Immature natural killer cell (primary cell): ENCODE measurements at regions not wholly inside any gene's neighbourhood (a gene's known extent, or its start where the extent isn't known, plus 50 kb on each side); places are given as distances from the start of the nearest gene placed in this dataset.

Source experiments
- DNase-seq, 3 donors: peaks; one replicate each; pipeline ENCODE4 v3.0.0; 2022; ENCODE audit warnings: mixed read lengths in 1 of 3
- H3K27ac Mint-ChIP-seq, 6 donors: one replicate each; pipeline ENCODE4 v1.8.0; 2020; ENCODE audit warnings: mixed read lengths in 6 of 6, mild to moderate bottlenecking in 5 of 6, inconsistent platforms in 4 of 6, moderate library complexity in 3 of 6
- H3K27me3 Mint-ChIP-seq, 3 donors: one replicate each; pipeline ENCODE4 v1.8.0; 2020 to 2021; ENCODE audit warnings: low read depth in 3 of 3, mild to moderate bottlenecking in 3 of 3, mixed read lengths in 3 of 3, moderate library complexity in 3 of 3, inconsistent platforms in 1 of 3
- H3K36me3 Mint-ChIP-seq, 3 donors: one replicate each; pipeline ENCODE4 v1.8.0; 2020; ENCODE audit warnings: mixed read lengths in 3 of 3, inconsistent platforms in 2 of 3, mild to moderate bottlenecking in 2 of 3
- H3K4me1 Mint-ChIP-seq, 2 donors: one replicate each; pipeline ENCODE4 v1.8.0; 2020; ENCODE audit warnings: inconsistent platforms in 2 of 2, mild to moderate bottlenecking in 2 of 2, mixed read lengths in 2 of 2, moderate library complexity in 1 of 2
- H3K4me3 Mint-ChIP-seq, 5 donors: one replicate each; pipeline ENCODE4 v1.8.0; 2020; ENCODE audit warnings: mild to moderate bottlenecking in 5 of 5, mixed read lengths in 5 of 5, inconsistent platforms in 3 of 5, moderate library complexity in 3 of 5
- H3K9me3 Mint-ChIP-seq, 6 donors: one replicate each; pipeline ENCODE4 v1.8.0; 2020; ENCODE audit warnings: mild to moderate bottlenecking in 6 of 6, mixed read lengths in 6 of 6, inconsistent platforms in 4 of 6, moderate library complexity in 3 of 6

DNA sequence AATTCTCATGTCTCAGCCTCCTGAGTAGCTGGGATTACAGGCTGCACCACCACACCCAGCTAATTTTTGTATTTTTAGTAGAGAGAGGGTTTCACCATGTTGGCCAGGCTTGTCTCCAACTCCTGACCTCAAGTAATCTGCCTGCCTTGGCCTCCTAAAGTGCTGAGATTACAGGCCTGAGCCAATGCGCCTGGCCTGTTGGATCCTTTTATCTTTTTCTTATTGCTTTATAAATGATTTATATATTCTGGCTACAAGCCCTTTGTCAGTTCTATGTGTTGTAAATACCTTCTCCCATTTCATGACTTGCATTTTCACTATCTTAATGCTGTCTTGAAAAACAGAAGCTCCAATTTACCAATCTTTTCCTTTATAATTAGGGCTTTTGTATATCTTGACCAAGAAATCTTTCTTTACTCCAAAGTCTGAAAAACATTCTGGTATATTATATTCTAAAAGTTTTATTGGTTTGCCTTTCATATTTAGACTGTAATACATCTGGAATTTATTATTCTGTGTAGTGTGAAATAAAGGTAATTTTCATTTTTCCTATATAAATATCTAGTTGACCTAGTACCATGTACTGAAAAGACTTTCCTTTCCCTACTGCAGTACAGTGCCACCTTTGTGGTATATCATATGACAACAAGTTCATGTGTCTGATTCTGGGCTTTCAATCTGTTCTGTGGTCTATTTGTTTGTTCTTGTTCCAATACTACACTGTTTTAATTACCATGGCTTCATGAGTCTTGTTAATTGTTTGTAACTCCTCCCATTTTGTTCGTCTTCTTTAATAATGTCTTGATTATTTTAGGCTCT is 52.9 kb upstream of the RNU6-1 start:
- Mint-ChIP-seq H3K27me3 (peaks cover 3 to 7% (median 6%) of the 10 kb centered on the region in 3 donors), H3K27ac (no peak overlapping the region), H3K9me3 (peaks cover 0 to 4% (median 0%) of the 10 kb centered on the region in 6 donors), H3K4me3 (no peak overlapping the region), H3K4me1 (no peaks in the 10 kb centered on the region), H3K36me3 (peaks cover 0 to 7% (median 0%) of the 10 kb centered on the region in 3 donors)
- DNase-seq, result no peak

DNA sequence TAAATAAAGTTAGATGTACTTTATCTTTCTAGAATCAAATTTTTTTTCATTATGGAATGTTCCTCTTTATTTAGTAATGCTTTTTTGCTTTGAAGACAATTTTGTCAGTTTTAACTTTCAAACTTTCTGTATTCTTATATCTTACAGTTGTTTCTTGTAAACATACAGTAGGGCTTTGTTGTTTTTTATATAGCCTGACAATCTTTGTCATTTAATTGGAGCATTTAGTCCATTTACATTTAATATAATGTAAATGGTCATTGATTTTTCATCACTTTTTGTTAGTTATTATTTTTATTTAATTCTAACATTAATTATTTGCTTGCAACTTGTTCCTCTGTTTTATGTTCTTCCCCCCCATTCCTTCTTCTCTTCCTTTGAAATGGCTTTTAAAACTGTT is 55.4 kb upstream of the RNU6-1 start:
- no peaks in the 10 kb centered on the region for H3K4me1 Mint-ChIP-seq
- peaks cover under 1 to 3% (median 2%) of the 10 kb centered on the region in 3 donors for H3K27me3 Mint-ChIP-seq
- no peak for DNase-seq
- no peak overlapping the region for H3K27ac Mint-ChIP-seq
- peaks cover 0 to 3% (median 0%) of the 10 kb centered on the region in 6 donors for H3K9me3 Mint-ChIP-seq
- no peak overlapping the region for H3K4me3 Mint-ChIP-seq
- peaks cover 0 to 3% (median 0%) of the 10 kb centered on the region in 3 donors for H3K36me3 Mint-ChIP-seq

DNA sequence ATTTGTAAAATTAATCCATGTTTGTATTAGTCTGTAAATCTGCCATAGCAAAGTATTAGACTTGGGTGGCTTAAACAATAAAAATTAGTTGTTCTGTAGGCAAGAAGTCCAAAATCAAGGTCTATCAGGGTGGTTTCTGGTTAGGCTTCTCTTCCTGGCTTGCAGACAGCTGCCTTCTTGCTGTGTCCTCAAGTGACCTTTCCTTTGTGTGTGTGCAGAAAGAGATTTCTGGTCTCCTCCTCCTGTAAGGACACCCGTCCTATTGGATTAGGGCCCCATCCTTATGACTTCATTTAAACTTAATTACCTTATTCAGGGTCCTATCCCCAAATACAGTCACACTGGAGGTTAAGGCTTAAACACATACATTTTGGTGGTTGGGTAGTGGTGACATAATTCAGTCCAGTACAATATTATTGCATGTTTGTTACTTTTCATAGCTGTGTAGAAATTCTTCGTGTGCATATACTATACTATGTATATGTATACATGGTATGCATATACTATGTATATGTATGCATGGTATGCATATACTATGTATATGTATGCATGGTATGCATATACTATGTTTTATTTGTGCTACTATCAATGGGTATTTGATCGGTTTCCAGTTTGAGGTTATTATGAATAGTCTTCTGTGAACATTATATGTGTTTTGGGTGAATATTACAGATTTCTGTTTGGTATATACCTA is 57.9 kb upstream of the RNU6-1 start:
- DNase-seq, result no peak
- peaks cover 0 to 3% (median 0%) of the 10 kb centered on the region in 6 donors for H3K9me3 Mint-ChIP-seq
- H3K4me1 Mint-ChIP-seq, result no peaks in the 10 kb centered on the region
- H3K36me3 Mint-ChIP-seq, result peaks cover 0 to 3% (median 0%) of the 10 kb centered on the region in 3 donors
- H3K27ac Mint-ChIP-seq, result no peak overlapping the region
- H3K4me3 Mint-ChIP-seq, result no peak overlapping the region
- H3K27me3 Mint-ChIP-seq, result peaks cover 0 to 2% (median 0%) of the 10 kb centered on the region in 3 donors

DNA sequence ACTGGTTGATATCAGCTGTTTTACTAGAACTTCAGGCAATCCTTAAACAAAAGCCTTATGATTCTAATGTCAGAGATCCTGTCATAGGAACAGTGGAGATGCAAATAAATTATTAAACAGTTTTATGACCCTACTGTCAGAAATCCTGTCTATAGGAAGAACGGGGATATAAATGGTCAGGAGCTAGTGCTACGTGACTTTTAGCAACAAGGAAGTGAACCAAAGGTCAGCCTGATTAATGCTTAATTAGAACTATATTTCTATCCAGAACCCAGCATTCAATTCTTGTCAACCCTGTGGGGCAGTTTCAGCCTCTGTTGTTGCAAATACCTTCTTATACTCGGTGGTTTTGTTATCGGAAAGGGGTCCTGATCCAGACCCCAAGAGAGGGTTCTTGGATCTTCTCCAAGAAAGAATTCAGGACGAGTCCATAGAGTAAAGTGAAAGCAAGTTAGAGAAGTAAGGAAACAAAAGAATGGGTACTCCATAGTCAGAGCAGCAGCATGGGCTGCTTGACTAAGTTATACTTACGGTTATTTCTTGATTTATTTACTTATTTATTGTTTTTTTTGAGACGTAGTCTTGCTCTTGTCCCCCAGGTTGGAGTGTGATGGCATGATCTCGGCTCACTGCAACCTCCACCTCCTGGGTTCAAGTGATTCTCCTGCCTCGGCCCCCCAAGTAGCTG is 59.9 kb upstream of the RNU6-1 start:
- Mint-ChIP-seq H3K36me3 (peaks cover 0 to 3% (median 0%) of the 10 kb centered on the region in 3 donors), H3K27ac (no peak overlapping the region), H3K4me3 (no peak overlapping the region), H3K9me3 (peaks cover 0 to 3% (median 0%) of the 10 kb centered on the region in 6 donors), H3K27me3 (peaks cover 1 to 4% (median 2%) of the 10 kb centered on the region in 3 donors), H3K4me1 (no peaks in the 10 kb centered on the region)
- DNase-seq, result no peak

DNA sequence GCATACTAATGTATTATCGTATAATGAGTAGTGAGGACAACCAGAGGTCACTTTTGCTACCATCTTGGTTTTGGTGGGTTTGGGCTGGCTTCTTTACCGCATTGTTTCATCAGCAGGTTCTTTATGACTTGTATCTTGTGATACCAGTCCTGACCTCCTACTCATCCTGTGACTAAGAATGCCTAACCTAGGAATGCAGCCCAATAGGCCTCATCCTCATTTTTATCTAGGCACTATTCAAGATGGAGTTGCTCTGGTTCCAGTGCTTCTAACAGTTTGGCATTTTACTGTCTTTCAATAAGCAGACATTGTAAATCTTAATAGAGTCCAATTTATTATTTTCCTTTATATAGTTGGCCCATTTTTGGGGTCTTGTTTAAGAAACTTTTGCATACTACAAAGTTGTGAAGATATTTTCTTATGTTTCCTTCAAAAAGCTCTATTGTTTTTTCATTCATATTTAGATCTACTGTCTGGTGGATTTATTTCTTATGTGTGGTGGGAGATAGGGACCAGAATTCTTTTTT is 60.8 kb upstream of the RNU6-1 start:
- Mint-ChIP-seq H3K27me3 (peaks cover 1 to 4% (median 2%) of the 10 kb centered on the region in 3 donors), H3K4me3 (no peak overlapping the region), H3K36me3 (peaks cover 0 to 3% (median 0%) of the 10 kb centered on the region in 3 donors), H3K27ac (no peak overlapping the region), H3K4me1 (no peaks in the 10 kb centered on the region), H3K9me3 (peaks cover 0 to 1% (median 0%) of the 10 kb centered on the region in 6 donors)
- no peak for DNase-seq

DNA sequence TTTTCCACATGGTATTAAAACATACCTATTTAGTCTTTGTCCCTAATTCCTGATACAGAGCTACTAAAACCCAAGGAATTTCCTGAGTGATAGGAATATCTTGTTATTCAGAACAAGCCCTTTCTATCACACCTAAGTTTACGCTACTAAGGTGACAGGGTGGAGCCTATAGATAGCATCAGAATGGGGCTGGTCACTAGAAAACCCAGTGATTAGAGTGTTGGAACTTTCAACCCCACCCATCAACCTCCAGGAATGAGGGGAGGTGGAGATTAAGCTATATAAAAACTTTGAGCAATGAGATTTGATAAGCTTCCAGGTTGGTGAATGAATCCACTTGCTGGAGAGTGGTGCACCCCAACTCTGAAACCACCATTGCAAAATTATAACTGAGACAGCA is 62.1 kb upstream of the RNU6-1 start:
- no peaks in the 10 kb centered on the region for H3K36me3 Mint-ChIP-seq
- H3K27ac Mint-ChIP-seq, result no peak overlapping the region
- H3K4me3 Mint-ChIP-seq, result no peak overlapping the region
- DNase-seq, result no peak
- no peaks in the 10 kb centered on the region for H3K9me3 Mint-ChIP-seq
- H3K27me3 Mint-ChIP-seq, result peaks cover 1 to 12% (median 4%) of the 10 kb centered on the region in 3 donors
- no peaks in the 10 kb centered on the region for H3K4me1 Mint-ChIP-seq

DNA sequence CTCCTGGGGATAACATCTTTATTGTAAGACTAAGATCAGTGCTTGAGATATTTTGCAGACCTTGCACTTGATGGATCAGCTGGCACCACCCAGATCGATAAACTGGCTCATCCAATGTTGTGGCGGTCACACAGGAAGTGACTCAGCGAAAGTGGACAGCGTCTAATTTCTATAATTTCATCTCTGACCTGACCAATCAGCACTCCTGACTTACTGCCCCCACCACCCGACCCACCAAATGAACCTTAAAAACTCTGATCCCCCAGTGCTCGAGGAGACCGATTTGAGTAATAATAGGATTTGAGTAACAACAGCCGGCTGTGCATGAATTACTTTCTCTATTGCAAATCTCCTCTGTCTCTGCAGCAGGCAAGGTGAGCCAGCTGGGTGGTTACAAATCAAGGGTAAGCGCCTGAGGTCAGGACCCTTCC is 62.7 kb upstream of the RNU6-1 start:
- H3K4me1 Mint-ChIP-seq, result no peaks in the 10 kb centered on the region

DNA sequence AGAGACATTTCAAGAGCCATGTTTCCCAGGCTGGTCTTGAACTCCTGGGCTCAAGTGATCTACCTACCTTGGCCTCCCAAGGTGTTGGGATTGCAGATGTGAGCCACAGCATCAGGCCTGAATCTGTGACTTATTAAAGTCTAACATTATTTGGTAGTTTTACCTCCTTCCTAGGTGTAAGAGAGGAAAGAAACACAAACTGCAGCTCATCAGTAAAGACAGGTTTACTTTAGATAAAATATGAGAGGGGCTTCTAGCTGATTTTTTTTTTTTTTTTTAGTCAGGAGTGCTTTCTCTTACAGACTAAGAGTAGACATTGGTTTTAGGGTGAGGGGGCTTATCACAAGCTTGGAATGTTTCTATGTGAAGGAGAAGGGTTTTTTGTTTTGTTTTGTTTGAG is 63.9 kb upstream of the RNU6-1 start:
- DNase-seq, result no peak
- H3K36me3 Mint-ChIP-seq, result no peaks in the 10 kb centered on the region
- H3K4me3 Mint-ChIP-seq, result no peak overlapping the region
- H3K27me3 Mint-ChIP-seq, result peaks cover 2 to 12% (median 5%) of the 10 kb centered on the region in 3 donors
- H3K9me3 Mint-ChIP-seq, result no peaks in the 10 kb centered on the region
- H3K27ac Mint-ChIP-seq, result no peak overlapping the region
- no peaks in the 10 kb centered on the region for H3K4me1 Mint-ChIP-seq

More for the DNA sequence above, 62.7 kb upstream of the RNU6-1 start:
- H3K36me3 Mint-ChIP-seq, result no peaks in the 10 kb centered on the region
- no peak overlapping the region for H3K4me3 Mint-ChIP-seq
- H3K9me3 Mint-ChIP-seq, result no peaks in the 10 kb centered on the region
- peaks cover 1 to 12% (median 6%) of the 10 kb centered on the region in 3 donors for H3K27me3 Mint-ChIP-seq
- no peak for DNase-seq
- no peak overlapping the region for H3K27ac Mint-ChIP-seq

DNA sequence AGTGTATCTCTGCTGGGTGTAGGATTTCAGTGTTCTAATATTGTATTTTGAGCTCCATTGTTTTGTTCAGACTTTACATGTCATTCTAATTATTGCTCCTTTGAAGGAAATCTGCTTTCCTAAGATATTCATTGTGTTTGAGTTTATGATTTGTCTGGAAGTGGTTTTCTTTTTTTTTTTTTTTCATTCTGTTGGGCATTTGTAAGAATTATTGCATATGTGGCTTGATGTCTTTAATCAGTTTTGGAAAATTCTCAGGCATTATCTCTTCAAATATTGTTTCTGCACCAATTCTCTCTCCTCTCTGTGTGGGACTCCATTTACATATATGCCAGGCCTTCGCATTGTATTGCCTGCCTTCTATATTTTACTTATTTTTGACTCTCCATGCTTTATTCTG is 65.8 kb upstream of the RNU6-1 start:
- Mint-ChIP-seq H3K27me3 (peaks cover 4 to 16% (median 5%) of the 10 kb centered on the region in 3 donors), H3K27ac (no peak overlapping the region), H3K4me3 (no peak overlapping the region), H3K4me1 (no peaks in the 10 kb centered on the region), H3K36me3 (no peaks in the 10 kb centered on the region), H3K9me3 (peaks cover 0 to 2% (median 0%) of the 10 kb centered on the region in 6 donors)
- no peak for DNase-seq

DNA sequence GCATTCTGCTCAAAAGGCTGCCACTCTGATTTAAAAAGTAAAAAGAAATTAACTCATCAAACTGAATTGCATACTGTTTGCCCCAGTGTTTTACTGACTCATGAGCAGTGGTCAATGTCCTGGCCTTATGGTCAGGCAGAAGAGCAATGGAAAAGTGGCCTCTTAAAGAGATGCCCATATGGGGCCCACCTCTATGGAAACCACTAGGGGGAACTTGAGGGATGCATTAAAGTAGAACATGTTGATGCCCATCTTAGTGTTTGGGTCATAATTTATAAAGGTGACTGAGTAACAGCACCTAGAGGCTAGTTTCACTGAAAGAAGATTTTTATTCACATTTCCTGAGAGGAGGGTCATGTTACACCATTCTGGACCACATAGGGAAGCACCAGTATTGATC is 66.5 kb upstream of the RNU6-1 start:
- H3K9me3 Mint-ChIP-seq, result peaks cover 0 to 2% (median under 1%) of the 10 kb centered on the region in 6 donors
- H3K27ac Mint-ChIP-seq, result no peak overlapping the region
- no peak for DNase-seq
- H3K36me3 Mint-ChIP-seq, result no peaks in the 10 kb centered on the region
- no peak overlapping the region for H3K4me3 Mint-ChIP-seq
- H3K4me1 Mint-ChIP-seq, result no peaks in the 10 kb centered on the region
- H3K27me3 Mint-ChIP-seq, result peaks cover 4 to 16% (median 5%) of the 10 kb centered on the region in 3 donors

DNA sequence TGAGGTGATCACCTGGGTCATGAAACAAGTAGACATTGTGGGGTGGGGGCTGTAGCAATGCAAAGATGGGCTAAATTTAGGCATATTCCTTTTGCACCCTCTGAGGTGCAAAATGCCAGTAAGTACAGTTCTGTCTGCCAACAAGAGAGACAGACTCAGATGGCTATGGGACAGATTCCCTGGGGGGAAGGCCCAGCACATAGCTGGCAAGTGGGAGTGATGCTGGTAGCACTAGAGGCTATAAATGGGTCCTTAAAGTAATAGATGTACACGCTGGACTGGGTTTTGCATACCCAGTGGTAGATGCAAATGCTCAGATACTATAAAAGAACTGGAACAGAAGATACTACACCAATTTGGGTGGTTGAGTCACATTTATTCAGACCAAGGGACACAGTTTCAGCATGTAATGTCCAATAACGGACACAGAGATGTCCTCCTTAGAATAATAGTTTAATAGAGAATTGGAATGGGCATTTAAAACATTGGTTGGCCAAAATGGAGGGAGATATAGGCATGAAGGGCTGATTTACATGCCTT is 67.4 kb upstream of the RNU6-1 start:
- no peak overlapping the region for H3K4me3 Mint-ChIP-seq

DNA sequence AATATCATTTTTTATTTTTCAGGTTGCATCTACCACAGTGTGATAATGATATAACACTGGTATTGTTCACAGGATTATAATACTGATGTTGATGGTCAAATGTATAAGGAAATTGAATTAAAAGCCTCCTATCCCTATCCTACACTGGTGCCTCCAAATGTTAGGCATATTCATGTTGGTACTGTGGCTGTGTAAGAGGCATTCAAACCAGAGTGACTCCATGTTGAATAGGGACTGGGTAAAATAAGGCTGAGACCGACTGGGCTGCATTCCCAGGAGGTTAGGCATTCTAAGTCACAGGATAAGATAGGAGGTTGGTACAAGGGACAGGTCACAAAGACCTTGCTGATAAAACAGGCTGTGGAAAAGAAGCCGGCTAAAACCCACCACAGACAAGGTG is 68.9 kb upstream of the RNU6-1 start:
- Mint-ChIP-seq H3K36me3 (no peaks in the 10 kb centered on the region), H3K4me3 (no peak overlapping the region), H3K9me3 (peaks cover 0 to 2% (median under 1%) of the 10 kb centered on the region in 6 donors), H3K4me1 (no peaks in the 10 kb centered on the region), H3K27ac (no peak overlapping the region), H3K27me3 (peaks cover 4 to 12% (median 5%) of the 10 kb centered on the region in 3 donors)
- no peak for DNase-seq

More for the DNA sequence above, 67.4 kb upstream of the RNU6-1 start:
- DNase-seq, result no peak
- Mint-ChIP-seq H3K27me3 (peaks cover 4 to 16% (median 5%) of the 10 kb centered on the region in 3 donors), H3K9me3 (peaks cover 0 to 2% (median under 1%) of the 10 kb centered on the region in 6 donors), H3K36me3 (no peaks in the 10 kb centered on the region), H3K27ac (no peak overlapping the region), H3K4me1 (no peaks in the 10 kb centered on the region)

DNA sequence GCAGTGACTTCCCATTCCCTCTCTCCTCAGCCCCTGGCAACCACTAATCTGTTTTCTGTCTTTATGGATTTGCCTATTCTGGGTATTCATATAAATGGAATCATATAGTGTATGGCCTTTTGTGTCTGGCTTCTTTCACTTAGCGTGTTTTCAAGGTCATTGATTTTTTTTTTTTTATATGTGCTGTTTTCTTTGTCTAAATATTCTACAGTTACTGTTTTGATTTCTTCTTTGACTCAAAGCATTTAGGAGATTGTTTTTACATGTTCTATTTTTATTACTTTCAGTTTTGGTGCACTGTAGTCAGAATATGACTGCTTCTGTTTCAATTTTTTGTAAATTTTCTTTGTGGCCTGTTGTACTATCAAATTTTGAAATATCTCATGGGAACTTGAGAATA is 71.9 kb upstream of the RNU6-1 start:
- H3K36me3 Mint-ChIP-seq, result no peaks in the 10 kb centered on the region
- no peak for DNase-seq
- H3K27me3 Mint-ChIP-seq, result peaks cover 4 to 7% (median 5%) of the 10 kb centered on the region in 3 donors
- H3K4me1 Mint-ChIP-seq, result no peaks in the 10 kb centered on the region
- no peak overlapping the region for H3K4me3 Mint-ChIP-seq
- H3K9me3 Mint-ChIP-seq, result peaks cover 0 to 2% (median under 1%) of the 10 kb centered on the region in 6 donors
- H3K27ac Mint-ChIP-seq, result no peak overlapping the region
